Left renal cortex interstitium (tissue), 4 donors: ENCODE measurements at regions not wholly inside any gene's neighbourhood (a gene's known extent, or its start where the extent isn't known, plus 50 kb on each side); places are given as distances from the start of the nearest gene placed in this dataset.

ENCODE experiments used
- DNase-seq, 4 donors: peaks; one replicate each; pipeline ENCODE4 v3.0.0-alpha.2; 2013; ENCODE audit warnings: low read depth in 4 of 4, low spot score in 2 of 4, missing footprints in 1 of 4

- no peak for DNase-seq
These were observed 156.4 kb upstream of the GATB start for GRCh38 chr4:151917145-151917734.

GRCh38 chr4:151912632-151913031 is 151.8 kb upstream of the GATB start:
- no peak for DNase-seq

- DNase-seq: no peak
These were observed 151.2 kb upstream of the GATB start for GRCh38 chr4:151911970-151912369.

GRCh38 chr4:151908734-151909497 is 148.1 kb upstream of the GATB start:
- DNase-seq: no peak

GRCh38 chr4:151908201-151908600 is 147.4 kb upstream of the GATB start:
- DNase-seq: no peak

- no peak for DNase-seq
These were observed 145.6 kb upstream of the GATB start for GRCh38 chr4:151906438-151906837.

GRCh38 chr4:151905197-151905596 is 144.4 kb upstream of the GATB start:
- DNase-seq: no peak

GRCh38 chr4:151901631-151902030 is 140.8 kb upstream of the GATB start:
- no peak for DNase-seq

- DNase-seq: no peak
These were observed 136.1 kb upstream of the GATB start for GRCh38 chr4:151896880-151897279.

- DNase-seq: no peak
These were observed 134.9 kb upstream of the GATB start for GRCh38 chr4:151895671-151896070.

GRCh38 chr4:151894246-151894645 is 133.4 kb upstream of the GATB start:
- DNase-seq: no peak

- no peak for DNase-seq
These were observed 127.6 kb upstream of the GATB start for GRCh38 chr4:151888367-151888866.

GRCh38 chr4:151887816-151888180 is 127.0 kb upstream of the GATB start:
- DNase-seq: no peak

GRCh38 chr4:151887031-151887815 is 126.4 kb upstream of the GATB start:
- DNase-seq: no peak

GRCh38 chr4:151885123-151885522 is 124.3 kb upstream of the GATB start:
- DNase-seq: no peak

- no peak for DNase-seq
These were observed 122.9 kb upstream of the GATB start for GRCh38 chr4:151883747-151884146.

GRCh38 chr4:151882072-151882803 is 121.4 kb upstream of the GATB start:
- no peak for DNase-seq

- DNase-seq: no peak
These were observed 119.1 kb upstream of the GATB start for GRCh38 chr4:151879705-151880445.

GRCh38 chr4:151876381-151876988 is 115.7 kb upstream of the GATB start:
- DNase-seq: no peak

GRCh38 chr4:151874328-151874727 is 113.5 kb upstream of the GATB start:
- DNase-seq: no peak
